Keratinocyte (primary cell): ENCODE measurements at regions not wholly inside any gene's neighbourhood (a gene's known extent, or its start where the extent isn't known, plus 50 kb on each side); places are given as distances from the start of the nearest gene placed in this dataset.
"Not testable (repeated sequence)": the region's sequence is repeated elsewhere in the genome, so short reads cannot be mapped to it uniquely, and the experiment has no call there.

ENCODE experiments used
- DNase-seq: peaks from one replicate; pipeline ENCODE4 v3.0.0-alpha.2; 2011; ENCODE audit warnings: low read depth, missing footprints, low spot score
- FAIRE-seq: peaks from 2 replicates; lab custom pipeline; 2011; peaks lifted over from hg19 to GRCh38; lab: Jason Lieb, UNC
- H2AFZ ChIP-seq: 2 replicates; pipeline ENCODE4 v1.6.0; 2012; ENCODE audit warnings: low read length, control low read depth, inconsistent platforms; ENCODE audit not compliant: control insufficient read depth
- H3K27ac ChIP-seq: 2 replicates; pipeline ENCODE4 v1.5.1; 2011; ENCODE audit warnings: low read length; ENCODE audit not compliant: control insufficient read depth, insufficient read depth
- H3K27me3 ChIP-seq: 3 replicates; pipeline ENCODE4 v1.6.0; 2011; ENCODE audit warnings: low read length; ENCODE audit not compliant: control insufficient read depth, insufficient read depth; ENCODE audit errors: extremely low read depth
- H3K36me3 ChIP-seq, 2 experiments: 2 replicates in 1 of 2; 3 replicates in 1 of 2; pipeline ENCODE4 v1.5.1; 2011; ENCODE audit warnings: low read length in 2 of 2, mild to moderate bottlenecking in 1 of 2; ENCODE audit not compliant: control insufficient read depth in 2 of 2, insufficient read depth in 2 of 2; ENCODE audit errors: extremely low read depth in 1 of 2
- H3K4me1 ChIP-seq: 3 replicates; pipeline ENCODE4 v1.5.1; 2011; ENCODE audit warnings: low read length; ENCODE audit not compliant: control insufficient read depth, insufficient read depth; ENCODE audit errors: extremely low read depth
- H3K4me2 ChIP-seq: 3 replicates; pipeline ENCODE4 v1.6.0; 2011; ENCODE audit warnings: low read depth, low read length; ENCODE audit not compliant: control insufficient read depth, insufficient read depth; ENCODE audit errors: extremely low read depth
- H3K4me3 ChIP-seq, 3 experiments: fragments of 200-600 bp in 1 of 3; sonication (generic) in 1 of 3; 2 replicates in 2 of 3; 3 replicates in 1 of 3; pipeline ENCODE4 v1.5.1; 2011 to 2016; ENCODE audit warnings: low read length in 3 of 3, mild to moderate bottlenecking in 3 of 3, control low read depth in 2 of 3, inconsistent platforms in 1 of 3, low read depth in 1 of 3, mixed read lengths in 1 of 3, mixed run types in 1 of 3, moderate library complexity in 1 of 3; ENCODE audit not compliant: control insufficient read depth in 2 of 3, insufficient read depth in 2 of 3; ENCODE audit errors: extremely low read depth in 1 of 3
- H3K79me2 ChIP-seq: 2 replicates; pipeline ENCODE4 v1.6.0; 2012; ENCODE audit warnings: low read length; ENCODE audit not compliant: control insufficient read depth, insufficient read depth
- H3K9ac ChIP-seq: 3 replicates; pipeline ENCODE4 v1.6.0; 2011; ENCODE audit warnings: low read length; ENCODE audit not compliant: control insufficient read depth, insufficient read depth; ENCODE audit errors: extremely low read depth
- H3K9me1 ChIP-seq: 3 replicates; pipeline ENCODE4 v1.6.0; 2011; ENCODE audit warnings: low read length; ENCODE audit not compliant: control insufficient read depth, insufficient read depth; ENCODE audit errors: extremely low read depth
- H3K9me3 ChIP-seq: 2 replicates; pipeline ENCODE4 v1.5.1; 2012; ENCODE audit warnings: low read depth, low read length; ENCODE audit not compliant: control insufficient read depth
- H4K20me1 ChIP-seq: 3 replicates; pipeline ENCODE4 v1.6.0; 2011; ENCODE audit warnings: low read length; ENCODE audit not compliant: control insufficient read depth, insufficient read depth; ENCODE audit errors: extremely low read depth
- EZH2 ChIP-seq: IDR thresholded peaks from one replicate; pipeline ENCODE4 v1.6.1; 2012; ENCODE audit warnings: inconsistent platforms, mild to moderate bottlenecking, low read length, moderate library complexity
- dilution Hi-C: fragments of 300-500 bp; cut with MboI; formaldehyde crosslinking; loops from one replicate; pipeline ENCODE4 v1.7.0; 2020; ENCODE audit warnings: low sequenced_read_pairs; ENCODE audit not compliant: extremely low pct_ligation_motif_present
- TF ChIP-seq, protein P1 (sequence below), 3 experiments: IDR thresholded peaks in 1 of 3; conservative IDR thresholded peaks in 1 of 3; optimal IDR thresholded peaks in 1 of 3; 2 replicates in 2 of 3; 3 replicates in 1 of 3; pipeline versions ENCODE3 to v1.5.1; 2011; ENCODE audit warnings: low read length in 3 of 3, mild to moderate bottlenecking in 3 of 3, moderate library complexity in 2 of 3, control low read depth in 1 of 3, inconsistent platforms in 1 of 3; ENCODE audit not compliant: insufficient read depth in 2 of 3; ENCODE audit errors: extremely low read depth in 1 of 3

- Histone ChIP-seq H2AFZ (no peak overlapping the region), H3K36me3 (no peaks in the 10 kb centered on the region), H3K9ac (no peak overlapping the region), H3K4me2 (no peak overlapping the region), H3K27ac (no peak overlapping the region), H3K27me3 (no peaks in the 10 kb centered on the region), H3K9me1 (no peaks in the 10 kb centered on the region), H3K79me2 (no peaks in the 10 kb centered on the region), H3K9me3 (no peaks in the 10 kb centered on the region), H3K4me3 (no peak overlapping the region), H3K4me1 (peaks cover 9% of the 10 kb centered on the region), H4K20me1 (no peaks in the 10 kb centered on the region)
- FAIRE-seq (no peak), DNase-seq (no peak)
- TF ChIP-seq EZH2, result no peak
- TF ChIP-seq, protein P1, sequence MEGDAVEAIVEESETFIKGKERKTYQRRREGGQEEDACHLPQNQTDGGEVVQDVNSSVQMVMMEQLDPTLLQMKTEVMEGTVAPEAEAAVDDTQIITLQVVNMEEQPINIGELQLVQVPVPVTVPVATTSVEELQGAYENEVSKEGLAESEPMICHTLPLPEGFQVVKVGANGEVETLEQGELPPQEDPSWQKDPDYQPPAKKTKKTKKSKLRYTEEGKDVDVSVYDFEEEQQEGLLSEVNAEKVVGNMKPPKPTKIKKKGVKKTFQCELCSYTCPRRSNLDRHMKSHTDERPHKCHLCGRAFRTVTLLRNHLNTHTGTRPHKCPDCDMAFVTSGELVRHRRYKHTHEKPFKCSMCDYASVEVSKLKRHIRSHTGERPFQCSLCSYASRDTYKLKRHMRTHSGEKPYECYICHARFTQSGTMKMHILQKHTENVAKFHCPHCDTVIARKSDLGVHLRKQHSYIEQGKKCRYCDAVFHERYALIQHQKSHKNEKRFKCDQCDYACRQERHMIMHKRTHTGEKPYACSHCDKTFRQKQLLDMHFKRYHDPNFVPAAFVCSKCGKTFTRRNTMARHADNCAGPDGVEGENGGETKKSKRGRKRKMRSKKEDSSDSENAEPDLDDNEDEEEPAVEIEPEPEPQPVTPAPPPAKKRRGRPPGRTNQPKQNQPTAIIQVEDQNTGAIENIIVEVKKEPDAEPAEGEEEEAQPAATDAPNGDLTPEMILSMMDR (optimal IDR thresholded peaks at IDR 0.05 in 1 of 3, IDR thresholded peaks at IDR 0.05 in 1 of 3, conservative IDR thresholded peaks at IDR 0.05 in 1 of 3; ENCODE audit: extremely low read depth in 1 of 3, insufficient read depth in 2 of 3, low read length in 3 of 3), result no peak
- dilution Hi-C loops, result no loop called here
Measured at GRCh38 chr12:19623751-19624399, 184.6 kb downstream of the AEBP2 start.

- dilution Hi-C loops, result no loop called here
- no peaks in the 10 kb centered on the region for H3K27me3 ChIP-seq
- no peak overlapping the region for H3K4me3 ChIP-seq
- H2AFZ ChIP-seq, result no peak overlapping the region
- no peaks in the 10 kb centered on the region for H3K9me1 ChIP-seq
- H3K9ac ChIP-seq, result no peak overlapping the region
- no peak for TF ChIP-seq EZH2
- TF ChIP-seq, protein P1 (optimal IDR thresholded peaks at IDR 0.05 in 1 of 3, IDR thresholded peaks at IDR 0.05 in 1 of 3, conservative IDR thresholded peaks at IDR 0.05 in 1 of 3; ENCODE audit: extremely low read depth in 1 of 3, insufficient read depth in 2 of 3, low read length in 3 of 3), result no peak
- no peaks in the 10 kb centered on the region for H4K20me1 ChIP-seq
- no peak overlapping the region for H3K4me2 ChIP-seq
- H3K79me2 ChIP-seq, result no peaks in the 10 kb centered on the region
- DNase-seq (no peak), FAIRE-seq (no peak)
- H3K4me1 ChIP-seq, result peaks cover 9% of the 10 kb centered on the region
- no peak overlapping the region for H3K27ac ChIP-seq
- H3K9me3 ChIP-seq, result no peaks in the 10 kb centered on the region
- no peaks in the 10 kb centered on the region for H3K36me3 ChIP-seq
Measured at GRCh38 chr12:19624491-19624890, 185.2 kb downstream of the AEBP2 start.

DNA sequence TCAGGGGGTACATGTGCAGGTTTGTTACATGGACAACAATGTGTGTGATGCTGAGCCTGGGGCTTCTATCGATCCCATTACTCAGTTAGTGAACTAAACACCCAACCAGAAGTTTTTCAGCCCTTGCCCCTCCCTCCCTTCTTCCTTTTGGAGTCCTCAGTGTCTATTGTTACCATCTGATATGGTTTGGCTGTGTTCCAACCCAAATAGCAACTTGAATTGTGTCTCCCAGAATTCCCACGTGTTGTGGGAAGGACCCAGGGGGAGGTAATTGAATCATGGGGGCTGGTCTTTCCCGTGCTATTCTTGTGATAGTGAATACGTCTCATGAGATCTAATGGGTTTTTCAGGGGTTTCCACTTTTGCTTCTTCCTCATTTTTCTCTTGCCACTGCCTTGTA lies 186.3 kb downstream of the AEBP2 start:
- H3K79me2 ChIP-seq, H3K9me1 ChIP-seq, H3K36me3 ChIP-seq, H3K4me2 ChIP-seq, H3K27me3 ChIP-seq, FAIRE-seq, H3K27ac ChIP-seq, DNase-seq, H2AFZ ChIP-seq, H3K9ac ChIP-seq, H3K4me1 ChIP-seq, H3K4me3 ChIP-seq, dilution Hi-C loops, H4K20me1 ChIP-seq, H3K9me3 ChIP-seq: not testable (repeated sequence)
